ENCODE measurements at regions not wholly inside any gene's neighbourhood (a gene's known extent, or its start where the extent isn't known, plus 50 kb on each side); places are given as distances from the start of the nearest gene placed in this dataset.
"Not testable (repeated sequence)": the region's sequence is repeated elsewhere in the genome, so short reads cannot be mapped to it uniquely, and the experiment has no call there.

GRCh38 chr7:80018941-80019808 is 115.5 kb upstream of the GNAI1 start:
- DNase-seq (ENCODE audit: low spot score), result peak; percentile 58

DNA sequence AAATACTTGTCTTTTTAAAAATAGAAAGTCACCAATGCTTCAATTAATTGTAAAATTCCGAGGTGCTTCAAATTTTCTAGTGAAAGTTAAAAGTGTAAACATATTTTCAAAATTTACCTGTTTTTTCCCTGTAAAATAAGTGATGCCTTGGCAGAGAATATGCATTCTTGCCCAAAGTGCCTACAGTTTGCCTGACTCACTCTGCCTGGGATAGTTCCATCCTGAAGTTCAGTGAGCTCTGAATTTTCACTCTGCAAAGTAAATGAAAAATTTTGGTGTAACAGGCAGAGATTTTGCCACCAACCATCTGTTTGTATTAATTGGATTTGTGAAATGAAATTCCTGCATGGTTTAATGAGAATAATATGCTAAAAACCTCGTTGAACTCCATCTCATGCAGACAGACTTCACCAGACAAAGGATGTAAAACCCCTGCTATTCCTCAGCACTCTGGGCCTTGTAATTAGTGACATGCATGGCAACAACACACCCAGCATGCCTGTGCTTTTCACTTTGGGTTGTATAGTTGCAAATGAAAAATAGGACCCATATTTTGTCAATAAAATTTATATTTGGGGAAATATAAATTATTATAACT is 117.4 kb upstream of the GNAI1 start:
- DNase-seq (ENCODE audit: low spot score), result no peak

GRCh38 chr7:80014511-80014910 is 120.1 kb upstream of the GNAI1 start:
- DNase-seq (ENCODE audit: low spot score), result no peak

DNA sequence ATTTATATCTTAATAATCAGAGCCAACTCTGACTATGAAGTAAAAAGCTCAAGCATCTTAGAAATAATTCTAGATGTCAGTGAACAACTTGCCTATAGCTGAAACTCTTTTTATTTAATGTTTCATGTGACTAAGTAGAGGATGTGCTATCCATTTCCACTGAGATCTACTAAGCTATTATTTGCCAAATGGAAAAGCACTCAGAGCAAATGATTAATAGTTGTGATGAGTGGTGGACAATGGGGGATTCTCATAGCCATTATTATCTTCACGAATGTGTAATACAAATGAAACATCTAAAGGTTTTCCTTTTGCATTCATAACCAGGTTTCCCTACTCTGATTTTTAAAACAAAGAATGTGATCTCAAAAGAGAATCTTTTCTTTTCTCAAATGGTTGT is 126.6 kb upstream of the GNAI1 start:
- DNase-seq (ENCODE audit: low spot score), result no peak

DNA sequence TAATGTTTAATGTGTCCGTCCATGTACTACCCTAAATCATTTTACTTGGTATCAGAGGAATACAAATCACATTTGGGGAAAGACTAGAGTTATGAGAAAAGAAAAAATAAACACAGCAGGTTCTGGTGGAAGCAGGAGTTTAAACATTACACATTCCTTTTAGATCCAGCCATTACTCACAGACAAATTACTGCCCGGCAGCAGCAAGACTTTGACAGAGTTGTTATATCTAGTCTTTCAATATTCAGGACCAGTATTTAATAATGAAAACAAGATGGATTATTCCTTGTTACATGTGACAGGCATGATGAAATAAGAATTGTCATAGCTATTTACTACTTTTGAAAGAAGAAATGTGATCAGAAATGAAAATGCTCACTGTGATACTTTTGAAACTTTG is 131.8 kb upstream of the GNAI1 start:
- DNase-seq (ENCODE audit: low spot score), result no peak

- no peak for DNase-seq (ENCODE audit: low spot score)
These were observed 136.3 kb upstream of the GNAI1 start for GRCh38 chr7:79998363-79998762.

GRCh38 chr7:79997345-79997744 is 137.3 kb upstream of the GNAI1 start:
- DNase-seq (ENCODE audit: low spot score), result no peak

GRCh38 chr7:79995741-79996140 is 138.9 kb upstream of the GNAI1 start:
- not testable (repeated sequence) for DNase-seq (ENCODE audit: low spot score)

DNA sequence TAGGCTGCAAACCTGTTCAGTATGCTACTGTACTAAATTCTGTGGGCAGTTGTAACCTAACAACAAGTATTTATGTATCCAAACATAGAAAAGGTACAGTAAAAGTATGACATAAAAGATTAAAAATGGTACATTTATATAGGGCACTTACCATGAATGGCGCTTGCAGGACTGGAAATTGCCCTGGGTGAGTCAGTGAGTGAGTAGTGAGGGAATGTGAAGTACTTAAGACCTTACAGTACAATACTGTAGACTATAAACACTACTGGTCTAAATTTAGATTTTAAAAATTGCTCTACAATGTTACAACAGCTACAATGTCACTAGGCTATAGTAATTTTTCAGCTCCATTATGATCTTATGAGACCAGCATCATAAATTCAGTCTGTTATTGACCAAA is 146.0 kb upstream of the GNAI1 start:
- DNase-seq (ENCODE audit: low spot score), result no peak

GRCh38 chr7:79984210-79984609 is 150.4 kb upstream of the GNAI1 start:
- DNase-seq (ENCODE audit: low spot score), result no peak

- DNase-seq (ENCODE audit: low spot score), result no peak
These were observed 152.4 kb upstream of the GNAI1 start for GRCh38 chr7:79982141-79982770.

GRCh38 chr7:79980376-79980775 is 154.3 kb upstream of the GNAI1 start:
- no peak for DNase-seq (ENCODE audit: low spot score)

GRCh38 chr7:79979437-79979836 is 155.2 kb upstream of the GNAI1 start:
- DNase-seq (ENCODE audit: low spot score), result no peak

DNA sequence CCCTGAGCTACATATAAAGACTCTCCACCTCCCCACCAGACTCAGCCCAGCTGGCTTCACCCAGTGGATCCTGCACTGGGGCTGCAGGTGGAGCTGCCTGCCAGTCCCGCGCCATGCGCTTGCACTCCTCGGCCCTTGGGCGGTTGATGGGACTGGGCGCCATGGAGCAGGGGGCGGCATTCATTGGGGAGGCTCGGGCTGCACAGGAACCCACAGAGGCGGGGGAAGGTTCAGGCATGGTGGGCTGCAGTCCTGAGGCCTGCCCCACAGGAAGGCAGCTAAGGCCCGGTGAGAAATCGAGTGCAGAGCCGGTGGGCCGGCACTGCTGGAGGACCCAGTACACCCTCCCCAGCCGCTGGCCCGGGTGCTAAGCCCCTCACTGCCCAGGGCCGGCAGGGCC is 157.2 kb upstream of the GNAI1 start:
- DNase-seq (ENCODE audit: low spot score), result no peak

- DNase-seq (ENCODE audit: low spot score), result not testable (repeated sequence)
These were observed 158.0 kb upstream of the GNAI1 start for GRCh38 chr7:79976711-79977020.

DNA sequence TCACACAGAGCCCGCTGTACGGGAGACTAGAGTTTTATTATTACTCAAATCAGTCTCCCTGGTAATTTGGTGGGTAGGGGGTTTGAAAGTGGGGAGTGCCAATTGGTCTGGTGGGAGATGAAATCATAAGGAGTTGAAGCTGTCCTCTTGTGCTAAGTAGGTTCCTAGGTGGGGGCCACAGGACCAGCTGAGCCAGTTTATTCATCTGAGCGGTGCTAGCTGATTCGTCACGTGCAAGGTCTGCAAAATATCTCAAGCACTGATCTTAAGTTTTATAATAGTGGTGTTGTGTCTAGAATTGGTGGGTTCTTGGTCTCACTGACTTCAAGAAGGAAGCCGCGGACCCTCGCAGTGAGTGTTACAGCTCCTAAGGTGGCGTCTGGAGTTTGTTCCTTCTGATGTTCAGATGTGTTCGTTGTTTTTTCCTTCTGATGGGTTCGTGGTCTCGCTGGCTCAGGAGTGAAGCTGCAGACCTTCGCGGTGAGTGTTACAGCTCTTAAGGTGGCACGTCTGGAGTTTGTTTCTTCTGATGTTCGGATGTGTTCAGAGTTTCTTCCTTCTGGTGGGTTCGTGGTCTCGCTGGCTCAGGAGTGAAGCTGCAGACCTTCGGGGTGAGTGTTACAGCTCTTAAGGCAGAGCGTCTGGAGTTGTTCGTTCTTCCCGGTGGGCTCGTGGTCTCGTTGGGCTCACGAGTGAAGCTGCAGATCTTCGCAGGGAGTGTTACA is 158.5 kb upstream of the GNAI1 start:
- not testable (repeated sequence) for DNase-seq (ENCODE audit: low spot score)

GRCh38 chr7:79973455-79973854 is 161.2 kb upstream of the GNAI1 start:
- no peak for DNase-seq (ENCODE audit: low spot score)

GRCh38 chr7:79971058-79971457 is 163.6 kb upstream of the GNAI1 start:
- DNase-seq (ENCODE audit: low spot score), result no peak

- no peak for DNase-seq (ENCODE audit: low spot score)
These were observed 165.7 kb upstream of the GNAI1 start for GRCh38 chr7:79968894-79969293.

GRCh38 chr7:79968077-79968648 is 166.5 kb upstream of the GNAI1 start:
- DNase-seq (ENCODE audit: low spot score), result no peak

- no peak for DNase-seq (ENCODE audit: low spot score)
These were observed 168.7 kb upstream of the GNAI1 start for GRCh38 chr7:79965946-79966345.

DNA sequence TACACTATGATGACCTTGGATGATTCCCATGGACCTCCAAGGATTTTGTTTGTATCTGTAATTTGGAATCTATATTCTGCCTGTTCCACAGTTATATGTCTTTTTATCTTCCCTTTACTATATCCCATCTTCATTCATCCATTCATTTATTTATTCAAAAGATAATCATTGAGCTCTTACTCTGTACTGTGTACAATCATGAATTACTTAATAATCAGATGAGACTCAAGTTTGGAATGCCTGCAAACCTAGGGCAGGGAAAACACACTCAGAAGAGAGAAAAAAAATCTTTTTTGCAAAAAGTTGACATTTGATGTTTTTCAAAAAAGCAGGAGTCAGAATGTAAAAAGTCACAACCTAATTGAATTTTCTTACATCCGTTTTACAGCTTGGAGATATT is 170.2 kb upstream of the GNAI1 start:
- no peak for DNase-seq (ENCODE audit: low spot score)
